ENCODE measurements at regions not wholly inside any gene's neighbourhood (a gene's known extent, or its start where the extent isn't known, plus 50 kb on each side); places are given as distances from the start of the nearest gene placed in this dataset.

GRCh38 chr15:39301589-39301999 is 279.3 kb upstream of the THBS1 start:
- Histone ChIP-seq H2AFZ (ENCODE audit: low read length) (no peak overlapping the region), H3K27me3 (replicated peaks; ENCODE audit: insufficient read depth, low read length) (no peaks in the 10 kb centered on the region), H3K79me2 (ENCODE audit: low read length) (no peaks in the 10 kb centered on the region), H3K36me3 (replicated peaks; ENCODE audit: insufficient read depth, low read length) (no peaks in the 10 kb centered on the region), H3F3A (ENCODE audit: insufficient read depth, low read length) (no peaks in the 10 kb centered on the region), H3K27ac (ENCODE audit: low read length) (no peak overlapping the region), H3K9me3 (replicated peaks; ENCODE audit: insufficient read depth, low read length) (no peaks in the 10 kb centered on the region), H3K4me3 (ENCODE audit: low read length) (no peak overlapping the region), H3K4me2 (ENCODE audit: low read depth, low read length) (no peak overlapping the region), H3K9ac (ENCODE audit: low read length) (no peak overlapping the region), H3K4me1 (ENCODE audit: low read length) (no peaks in the 10 kb centered on the region), H3K9me2 (replicated peaks; ENCODE audit: insufficient read depth, low read length) (no peaks in the 10 kb centered on the region), H4K20me1 (ENCODE audit: insufficient read depth, low read length) (no peaks in the 10 kb centered on the region)
- TF ChIP-seq EZH2phosphoT487 (IDR thresholded peaks at IDR 0.05; ENCODE audit: low read length): no peak
- no peak for TF ChIP-seq CTCF (IDR thresholded peaks at IDR 0.05; ENCODE audit: low read length)
- TF ChIP-seq EZH2 (optimal IDR thresholded peaks at IDR 0.05; ENCODE audit: low read depth, low read length): no peak
- DNase-seq: no peak

- no peak overlapping the region for H3K4me3 ChIP-seq (ENCODE audit: low read length)
- no peak for DNase-seq
- no peaks in the 10 kb centered on the region for H3K9me3 ChIP-seq (replicated peaks; ENCODE audit: insufficient read depth, low read length)
- H3K36me3 ChIP-seq (replicated peaks; ENCODE audit: insufficient read depth, low read length): no peaks in the 10 kb centered on the region
- no peaks in the 10 kb centered on the region for H3K9me2 ChIP-seq (replicated peaks; ENCODE audit: insufficient read depth, low read length)
- H3F3A ChIP-seq (ENCODE audit: insufficient read depth, low read length): no peaks in the 10 kb centered on the region
- no peak overlapping the region for H3K9ac ChIP-seq (ENCODE audit: low read length)
- no peak overlapping the region for H2AFZ ChIP-seq (ENCODE audit: low read length)
- no peaks in the 10 kb centered on the region for H3K4me1 ChIP-seq (ENCODE audit: low read length)
- H3K27me3 ChIP-seq (replicated peaks; ENCODE audit: insufficient read depth, low read length): no peaks in the 10 kb centered on the region
- no peak overlapping the region for H3K27ac ChIP-seq (ENCODE audit: low read length)
- H3K4me2 ChIP-seq (ENCODE audit: low read depth, low read length): no peak overlapping the region
- TF ChIP-seq EZH2 (optimal IDR thresholded peaks at IDR 0.05; ENCODE audit: low read depth, low read length) (no peak), CTCF (IDR thresholded peaks at IDR 0.05; ENCODE audit: low read length) (no peak), EZH2phosphoT487 (IDR thresholded peaks at IDR 0.05; ENCODE audit: low read length) (no peak)
- no peaks in the 10 kb centered on the region for H4K20me1 ChIP-seq (ENCODE audit: insufficient read depth, low read length)
- no peaks in the 10 kb centered on the region for H3K79me2 ChIP-seq (ENCODE audit: low read length)
These were observed 277.9 kb upstream of the THBS1 start for GRCh38 chr15:39302936-39303335.

GRCh38 chr15:39304201-39304841 is 276.6 kb upstream of the THBS1 start:
- no peak for DNase-seq
- H3K79me2 ChIP-seq (ENCODE audit: low read length): no peaks in the 10 kb centered on the region
- no peak overlapping the region for H3K4me2 ChIP-seq (ENCODE audit: low read depth, low read length)
- no peak overlapping the region for H3K9ac ChIP-seq (ENCODE audit: low read length)
- H3K9me2 ChIP-seq (replicated peaks; ENCODE audit: insufficient read depth, low read length): no peaks in the 10 kb centered on the region
- H4K20me1 ChIP-seq (ENCODE audit: insufficient read depth, low read length): no peaks in the 10 kb centered on the region
- no peak for TF ChIP-seq EZH2 (optimal IDR thresholded peaks at IDR 0.05; ENCODE audit: low read depth, low read length)
- no peak for TF ChIP-seq CTCF (IDR thresholded peaks at IDR 0.05; ENCODE audit: low read length)
- TF ChIP-seq EZH2phosphoT487 (IDR thresholded peaks at IDR 0.05; ENCODE audit: low read length): no peak
- no peak overlapping the region for H3K4me3 ChIP-seq (ENCODE audit: low read length)
- H2AFZ ChIP-seq (ENCODE audit: low read length): no peak overlapping the region
- no peak overlapping the region for H3K27ac ChIP-seq (ENCODE audit: low read length)
- H3K4me1 ChIP-seq (ENCODE audit: low read length): no peaks in the 10 kb centered on the region
- H3F3A ChIP-seq (ENCODE audit: insufficient read depth, low read length): no peaks in the 10 kb centered on the region
- H3K36me3 ChIP-seq (replicated peaks; ENCODE audit: insufficient read depth, low read length): no peaks in the 10 kb centered on the region
- H3K27me3 ChIP-seq (replicated peaks; ENCODE audit: insufficient read depth, low read length): no peaks in the 10 kb centered on the region
- H3K9me3 ChIP-seq (replicated peaks; ENCODE audit: insufficient read depth, low read length): no peaks in the 10 kb centered on the region

All from MM.1S (cell line).